ENCODE measurements at regions not wholly inside any gene's neighbourhood (a gene's known extent, or its start where the extent isn't known, plus 50 kb on each side); places are given as distances from the start of the nearest gene placed in this dataset.
"Not testable (repeated sequence)": the region's sequence is repeated elsewhere in the genome, so short reads cannot be mapped to it uniquely, and the experiment has no call there.

DNA sequence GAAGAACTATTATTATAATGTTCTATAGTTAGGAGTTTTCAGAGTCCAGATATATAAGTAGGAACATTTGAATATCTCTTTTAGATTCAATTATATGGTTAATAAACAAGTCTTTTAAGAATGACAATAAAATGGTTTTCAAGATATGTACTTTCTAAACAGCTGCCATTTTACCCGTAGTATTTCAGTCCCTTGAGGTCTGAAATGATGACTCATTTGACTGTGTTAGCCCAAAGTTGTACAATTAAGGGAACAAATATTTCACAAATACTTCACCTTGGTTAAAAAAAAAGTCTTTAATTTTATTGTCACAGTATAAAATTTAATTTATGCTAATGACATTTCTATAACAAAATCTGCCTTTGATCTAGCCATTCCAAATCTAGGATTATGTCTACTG lies 91.6 kb upstream of the TANK start:
- Histone ChIP-seq H3K27ac (no peak overlapping the region), H3K36me3 (no peaks in the 10 kb centered on the region), H3K27me3 (replicated peaks; ENCODE audit: insufficient read depth) (no peaks in the 10 kb centered on the region), H3K4me1 (ENCODE audit: control insufficient read depth in 1 of 2, low read depth in 2 of 2) (peaks cover 0 to 5% of the 10 kb centered on the region in 2 donors), H3K9me3 (no peaks in the 10 kb centered on the region), H3K4me3 (no peak overlapping the region)
- TF ChIP-seq, protein P1, sequence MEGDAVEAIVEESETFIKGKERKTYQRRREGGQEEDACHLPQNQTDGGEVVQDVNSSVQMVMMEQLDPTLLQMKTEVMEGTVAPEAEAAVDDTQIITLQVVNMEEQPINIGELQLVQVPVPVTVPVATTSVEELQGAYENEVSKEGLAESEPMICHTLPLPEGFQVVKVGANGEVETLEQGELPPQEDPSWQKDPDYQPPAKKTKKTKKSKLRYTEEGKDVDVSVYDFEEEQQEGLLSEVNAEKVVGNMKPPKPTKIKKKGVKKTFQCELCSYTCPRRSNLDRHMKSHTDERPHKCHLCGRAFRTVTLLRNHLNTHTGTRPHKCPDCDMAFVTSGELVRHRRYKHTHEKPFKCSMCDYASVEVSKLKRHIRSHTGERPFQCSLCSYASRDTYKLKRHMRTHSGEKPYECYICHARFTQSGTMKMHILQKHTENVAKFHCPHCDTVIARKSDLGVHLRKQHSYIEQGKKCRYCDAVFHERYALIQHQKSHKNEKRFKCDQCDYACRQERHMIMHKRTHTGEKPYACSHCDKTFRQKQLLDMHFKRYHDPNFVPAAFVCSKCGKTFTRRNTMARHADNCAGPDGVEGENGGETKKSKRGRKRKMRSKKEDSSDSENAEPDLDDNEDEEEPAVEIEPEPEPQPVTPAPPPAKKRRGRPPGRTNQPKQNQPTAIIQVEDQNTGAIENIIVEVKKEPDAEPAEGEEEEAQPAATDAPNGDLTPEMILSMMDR (IDR thresholded peaks at IDR 0.05): no peak
- no peak for ATAC-seq (ENCODE audit: insufficient number of reproducible peaks, low FRiP score, low read depth)
- DNase-seq (ENCODE audit: low spot score): no peak

DNA sequence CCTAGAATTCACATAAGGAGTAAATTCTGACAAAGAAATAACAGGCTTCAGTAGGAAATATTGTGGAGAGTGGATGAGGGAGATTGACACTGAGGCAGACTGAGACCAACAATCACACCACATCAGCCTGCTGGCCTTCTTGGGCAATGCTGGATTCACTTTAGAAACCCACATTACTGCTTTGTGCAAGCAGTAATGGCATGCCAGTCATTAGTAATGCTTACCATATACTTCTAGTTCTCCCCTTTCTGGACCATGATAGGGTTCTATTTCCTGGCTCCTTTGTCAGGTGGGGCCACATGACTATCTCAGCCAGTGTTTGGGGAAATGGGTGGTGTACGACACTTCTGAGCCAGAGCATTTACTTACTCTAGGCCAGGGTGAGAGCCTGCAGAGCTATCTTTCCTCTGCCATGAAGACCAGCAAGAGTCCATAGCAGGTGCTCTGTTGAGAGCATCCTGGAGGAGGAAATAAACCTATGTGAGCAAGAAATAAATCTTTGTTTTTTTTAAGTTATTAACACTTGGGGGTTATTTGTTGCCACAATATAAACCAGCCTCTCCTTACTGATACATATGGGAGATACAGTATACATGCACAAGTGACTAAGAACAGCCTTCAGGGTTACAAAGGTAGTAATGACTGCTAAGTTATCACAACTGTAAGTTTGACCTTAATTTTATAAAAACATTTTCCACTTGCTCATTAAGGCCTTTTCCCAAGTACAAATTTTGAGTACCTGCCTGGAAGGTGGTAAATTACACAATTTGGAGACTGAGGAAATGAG lies 89.3 kb upstream of the TANK start:
- DNase-seq (ENCODE audit: low spot score) (no peak), ATAC-seq (ENCODE audit: insufficient number of reproducible peaks, low FRiP score, low read depth) (no peak)
- Histone ChIP-seq H3K4me1 (ENCODE audit: control insufficient read depth in 1 of 2, low read depth in 2 of 2) (no peaks in the 10 kb centered on the region), H3K27ac (no peak overlapping the region), H3K27me3 (replicated peaks; ENCODE audit: insufficient read depth) (no peaks in the 10 kb centered on the region), H3K4me3 (no peak overlapping the region), H3K9me3 (no peaks in the 10 kb centered on the region), H3K36me3 (no peaks in the 10 kb centered on the region)
- TF ChIP-seq, protein P1 (IDR thresholded peaks at IDR 0.05): no peak

DNA sequence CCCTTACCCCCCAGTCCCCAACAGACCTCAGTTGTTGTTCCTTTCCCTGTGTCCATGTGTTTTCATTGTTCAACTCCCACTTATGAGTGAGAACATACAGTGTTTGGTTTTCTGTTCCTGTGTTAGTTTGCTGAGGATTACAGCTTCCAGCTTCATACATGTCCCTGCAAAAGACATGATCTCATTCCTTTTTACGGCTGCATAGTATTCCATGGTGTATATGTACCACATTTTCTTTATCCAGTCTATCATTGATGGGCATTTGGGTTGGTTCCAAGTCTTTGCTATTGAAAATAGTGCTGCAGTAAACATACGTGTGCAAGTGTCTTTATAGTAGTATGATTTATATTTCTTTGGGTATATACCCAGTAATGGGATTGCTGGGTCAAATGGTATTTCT lies 87.8 kb upstream of the TANK start:
- H3K27ac ChIP-seq; DNase-seq (ENCODE audit: low spot score); H3K9me3 ChIP-seq; H3K4me3 ChIP-seq; ATAC-seq (ENCODE audit: insufficient number of reproducible peaks, low FRiP score, low read depth); H3K36me3 ChIP-seq; H3K4me1 ChIP-seq (ENCODE audit: control insufficient read depth in 1 of 2, low read depth in 2 of 2); H3K27me3 ChIP-seq (replicated peaks; ENCODE audit: insufficient read depth): not testable (repeated sequence)

DNA sequence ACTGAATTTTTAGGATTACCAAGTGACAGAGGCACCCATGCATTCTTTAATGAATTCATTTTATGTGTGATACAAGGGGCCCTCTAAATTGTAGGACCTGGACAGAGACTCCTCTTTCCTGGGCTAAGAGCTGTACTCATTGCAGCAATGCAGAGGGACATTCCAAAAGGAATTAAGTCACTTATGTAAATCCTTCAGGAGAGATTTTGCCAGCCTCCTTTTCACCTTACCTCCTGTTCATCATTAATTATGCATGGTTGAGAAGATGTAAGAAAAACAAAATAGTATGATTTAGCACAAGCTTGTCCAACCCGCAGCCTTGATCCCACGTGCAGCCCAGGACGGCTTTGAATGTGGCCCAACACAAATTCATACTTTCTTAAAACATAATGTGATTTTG lies 84.5 kb upstream of the TANK start:
- H3K4me1 ChIP-seq (ENCODE audit: control insufficient read depth in 1 of 2, low read depth in 2 of 2): no peaks in the 10 kb centered on the region

DNA sequence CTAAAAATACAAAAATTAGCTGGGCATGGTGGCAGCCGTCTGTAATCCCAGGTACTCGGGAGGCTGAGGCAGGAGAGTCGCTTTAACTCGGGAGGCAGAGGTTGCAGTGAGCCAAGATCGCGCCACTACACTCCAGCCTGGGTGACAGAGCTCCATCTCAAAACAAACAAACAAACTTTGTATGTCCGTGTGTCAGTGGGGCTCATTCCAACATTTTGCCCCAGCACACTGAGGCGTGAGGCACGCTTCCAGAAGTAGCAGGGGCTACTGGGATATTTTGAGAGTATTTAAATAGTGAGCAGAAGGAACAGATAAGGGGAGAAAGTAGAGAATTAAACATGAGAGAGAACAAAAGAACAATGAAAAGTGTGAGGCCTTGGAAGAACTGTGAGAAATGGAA lies 83.3 kb upstream of the TANK start:
- no peaks in the 10 kb centered on the region for H3K9me3 ChIP-seq
- no peak for ATAC-seq (ENCODE audit: insufficient number of reproducible peaks, low FRiP score, low read depth)
- DNase-seq (ENCODE audit: low spot score): no peak
- peak overlapping the region in 1 of 2 donors; percentile 20 for H3K27ac ChIP-seq
- H3K27me3 ChIP-seq (replicated peaks; ENCODE audit: insufficient read depth): no peaks in the 10 kb centered on the region
- no peaks in the 10 kb centered on the region for H3K4me1 ChIP-seq (ENCODE audit: control insufficient read depth in 1 of 2, low read depth in 2 of 2)
- no peaks in the 10 kb centered on the region for H3K36me3 ChIP-seq
- TF ChIP-seq, protein P1 (IDR thresholded peaks at IDR 0.05): no peak
- H3K4me3 ChIP-seq: no peak overlapping the region

More for the DNA sequence above, 84.5 kb upstream of the TANK start:
- no peaks in the 10 kb centered on the region for H3K36me3 ChIP-seq
- TF ChIP-seq, protein P1 (IDR thresholded peaks at IDR 0.05): no peak
- no peak overlapping the region for H3K27ac ChIP-seq
- H3K4me3 ChIP-seq: no peak overlapping the region
- no peaks in the 10 kb centered on the region for H3K27me3 ChIP-seq (replicated peaks; ENCODE audit: insufficient read depth)
- ATAC-seq (ENCODE audit: insufficient number of reproducible peaks, low FRiP score, low read depth) (no peak), DNase-seq (ENCODE audit: low spot score) (no peak)
- no peaks in the 10 kb centered on the region for H3K9me3 ChIP-seq
